ENCODE measurements at regions not wholly inside any gene's neighbourhood (a gene's known extent, or its start where the extent isn't known, plus 50 kb on each side); places are given as distances from the start of the nearest gene placed in this dataset.

GRCh38 chr5:81854915-81855314 is 104.0 kb upstream of the SSBP2 start:
- TF ChIP-seq, protein P1, sequence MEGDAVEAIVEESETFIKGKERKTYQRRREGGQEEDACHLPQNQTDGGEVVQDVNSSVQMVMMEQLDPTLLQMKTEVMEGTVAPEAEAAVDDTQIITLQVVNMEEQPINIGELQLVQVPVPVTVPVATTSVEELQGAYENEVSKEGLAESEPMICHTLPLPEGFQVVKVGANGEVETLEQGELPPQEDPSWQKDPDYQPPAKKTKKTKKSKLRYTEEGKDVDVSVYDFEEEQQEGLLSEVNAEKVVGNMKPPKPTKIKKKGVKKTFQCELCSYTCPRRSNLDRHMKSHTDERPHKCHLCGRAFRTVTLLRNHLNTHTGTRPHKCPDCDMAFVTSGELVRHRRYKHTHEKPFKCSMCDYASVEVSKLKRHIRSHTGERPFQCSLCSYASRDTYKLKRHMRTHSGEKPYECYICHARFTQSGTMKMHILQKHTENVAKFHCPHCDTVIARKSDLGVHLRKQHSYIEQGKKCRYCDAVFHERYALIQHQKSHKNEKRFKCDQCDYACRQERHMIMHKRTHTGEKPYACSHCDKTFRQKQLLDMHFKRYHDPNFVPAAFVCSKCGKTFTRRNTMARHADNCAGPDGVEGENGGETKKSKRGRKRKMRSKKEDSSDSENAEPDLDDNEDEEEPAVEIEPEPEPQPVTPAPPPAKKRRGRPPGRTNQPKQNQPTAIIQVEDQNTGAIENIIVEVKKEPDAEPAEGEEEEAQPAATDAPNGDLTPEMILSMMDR (optimal IDR thresholded peaks at IDR 0.05 in 1 of 3, IDR thresholded peaks at IDR 0.05 in 1 of 3, conservative IDR thresholded peaks at IDR 0.05 in 1 of 3; ENCODE audit: extremely low read depth in 1 of 3, insufficient read depth in 2 of 3, low read length in 3 of 3), result no peak
- no peak for TF ChIP-seq EZH2 (IDR thresholded peaks at IDR 0.05; ENCODE audit: low read length)
